Epidermal melanocyte (primary cell): ENCODE measurements at regions not wholly inside any gene's neighbourhood (a gene's known extent, or its start where the extent isn't known, plus 50 kb on each side); places are given as distances from the start of the nearest gene placed in this dataset.

Experiments used
- DNase-seq: peaks from one replicate; pipeline ENCODE4 v3.0.0; 2011; ENCODE audit warnings: low spot score; ENCODE audit not compliant: insufficient read length

GRCh38 chr5:133777951-133778350 is 165.6 kb upstream of the FSTL4 start:
- DNase-seq = no peak

- DNase-seq = no peak
Observed at GRCh38 chr5:133775584-133776304, 163.4 kb upstream of the FSTL4 start.

DNA sequence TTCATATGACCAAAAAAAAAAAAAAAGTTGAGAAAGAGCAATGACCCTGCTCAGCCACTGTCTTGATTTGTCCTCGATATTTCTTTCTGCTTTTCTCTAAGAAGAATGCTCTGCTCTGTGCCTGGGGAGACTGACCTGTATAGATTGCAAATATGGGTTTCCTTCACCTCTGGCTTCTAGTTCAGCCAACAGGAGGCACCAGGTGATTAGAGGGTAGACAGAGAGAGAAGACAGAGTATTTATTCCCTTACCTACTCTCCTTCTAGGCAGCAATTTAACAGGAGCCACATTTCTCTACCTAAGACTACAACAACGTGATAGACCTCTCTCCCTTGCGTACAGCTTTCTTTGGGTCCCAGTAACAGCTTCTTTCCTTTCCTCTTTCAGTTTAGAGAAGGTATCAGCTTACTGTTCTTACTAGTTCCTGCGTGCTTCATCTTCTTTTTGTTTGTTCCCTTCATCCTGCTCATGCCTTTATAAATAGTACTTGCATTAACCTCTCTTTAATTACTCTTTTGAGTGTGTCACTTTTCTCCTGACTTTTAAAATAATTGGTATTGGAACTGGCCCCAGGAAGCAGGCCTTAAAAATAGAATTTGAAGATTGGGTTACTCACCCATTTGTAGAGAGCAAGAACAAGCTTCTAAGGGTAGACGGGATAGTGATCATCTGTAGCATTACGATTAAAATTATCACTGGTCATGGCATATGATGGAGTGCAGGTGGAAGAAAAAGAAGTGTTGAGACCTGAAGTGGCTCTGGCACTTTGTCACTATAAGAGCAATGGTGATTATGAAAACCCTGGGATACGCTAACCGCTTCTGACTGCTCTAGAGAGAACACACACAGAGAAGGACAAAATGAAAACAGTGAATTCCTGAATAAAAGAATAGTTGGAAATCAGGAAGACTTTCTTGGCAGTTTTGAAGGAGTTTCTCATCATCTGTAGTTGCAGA is 161.2 kb upstream of the FSTL4 start:
- DNase-seq = no peak

- DNase-seq = no peak
Observed at GRCh38 chr5:133769842-133770241, 157.5 kb upstream of the FSTL4 start.

GRCh38 chr5:133763744-133764143 is 151.4 kb upstream of the FSTL4 start:
- no peak for DNase-seq

- no peak for DNase-seq
Observed at GRCh38 chr5:133761632-133762031, 149.3 kb upstream of the FSTL4 start.

- no peak for DNase-seq
Observed at GRCh38 chr5:133760532-133760931, 148.2 kb upstream of the FSTL4 start.

- no peak for DNase-seq
Observed at GRCh38 chr5:133758641-133759040, 146.3 kb upstream of the FSTL4 start.

GRCh38 chr5:133757396-133757945 is 145.1 kb upstream of the FSTL4 start:
- no peak for DNase-seq

GRCh38 chr5:133756756-133757155 is 144.4 kb upstream of the FSTL4 start:
- DNase-seq = no peak

- DNase-seq = no peak
Observed at GRCh38 chr5:133756036-133756435, 143.7 kb upstream of the FSTL4 start.

- no peak for DNase-seq
Observed at GRCh38 chr5:133754575-133755169, 142.3 kb upstream of the FSTL4 start.

GRCh38 chr5:133753856-133754255 is 141.5 kb upstream of the FSTL4 start:
- DNase-seq = no peak

GRCh38 chr5:133751846-133752245 is 139.5 kb upstream of the FSTL4 start:
- no peak for DNase-seq

DNA sequence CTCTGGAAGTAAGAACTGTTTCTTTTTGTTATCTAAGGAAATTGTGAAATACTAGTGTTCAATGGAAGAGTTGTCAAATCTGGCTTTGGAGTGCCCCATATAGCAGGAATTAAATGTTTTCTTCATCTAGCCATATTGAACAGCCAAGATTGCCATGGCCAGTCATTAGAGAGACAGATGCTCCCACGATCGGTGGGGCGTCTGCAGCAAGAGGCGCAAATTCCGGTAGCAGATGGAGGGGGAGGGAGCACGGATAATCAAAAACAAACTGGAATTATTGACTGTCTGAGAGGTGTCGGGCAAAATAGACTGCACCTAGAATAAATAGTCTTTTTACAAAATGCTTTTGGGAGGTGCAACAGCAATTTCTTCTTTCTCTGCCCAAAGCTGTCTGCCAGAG is 139.1 kb upstream of the FSTL4 start:
- DNase-seq = no peak

DNA sequence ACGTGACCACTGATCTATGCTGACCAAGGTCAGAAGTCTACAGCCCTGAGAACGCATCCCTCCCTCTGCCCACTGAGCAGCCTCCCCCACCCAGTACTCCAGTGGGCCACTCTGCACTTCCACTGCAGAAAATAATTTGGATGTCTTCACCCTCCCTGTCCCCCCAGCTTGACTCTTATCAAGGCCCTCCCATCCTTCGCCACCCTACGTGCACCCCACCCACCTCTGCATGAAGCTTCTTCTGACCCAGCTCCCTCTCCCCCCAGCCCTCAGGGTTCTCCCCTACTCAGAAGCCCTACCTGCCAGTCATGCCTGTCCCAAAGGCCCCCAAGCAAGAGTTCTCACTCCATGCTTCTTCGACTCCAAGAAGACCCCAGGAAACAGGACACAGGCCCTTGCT is 138.5 kb upstream of the FSTL4 start:
- DNase-seq = no peak

- DNase-seq = no peak
Observed at GRCh38 chr5:133750356-133750755, 138.0 kb upstream of the FSTL4 start.

- no peak for DNase-seq
Observed at GRCh38 chr5:133749331-133749985, 137.1 kb upstream of the FSTL4 start.

DNA sequence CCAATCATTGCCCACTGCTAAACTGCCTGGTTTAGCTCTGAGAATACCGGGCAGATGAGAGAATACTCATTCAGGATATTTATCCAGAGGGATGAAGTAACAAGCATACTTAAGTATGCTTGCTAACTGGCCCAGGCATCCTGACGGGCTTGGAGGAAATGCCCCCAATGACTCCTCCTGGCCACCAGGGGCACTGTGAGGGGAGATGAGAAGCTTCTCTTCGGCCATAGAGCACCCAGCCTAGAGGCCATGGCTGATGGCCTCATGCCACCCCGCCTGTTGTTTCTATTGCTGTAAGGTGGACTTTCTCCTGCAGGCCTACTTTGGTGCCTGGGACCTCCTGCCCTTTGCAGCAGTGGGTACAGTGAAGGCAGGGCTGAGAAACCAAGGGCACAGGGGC is 134.5 kb upstream of the FSTL4 start:
- DNase-seq = no peak

GRCh38 chr5:133744960-133745308 is 132.6 kb upstream of the FSTL4 start:
- no peak for DNase-seq
